K562 (cell line): ENCODE measurements at regions not wholly inside any gene's neighbourhood (a gene's known extent, or its start where the extent isn't known, plus 50 kb on each side); places are given as distances from the start of the nearest gene placed in this dataset.

Source experiments
- ATAC-seq: fragments of 200-7000 bp; cut with Tn5 transposase; 3 replicates; pipeline ENCODE4 v1.9.1; 2020; ENCODE audit warnings: moderate library complexity
- BruUV-seq: library from RNA; stranded (reverse); fragments of 400-500 nt; replicated peaks from 2 replicates; lab custom pipeline; 2021; lab: Mats Ljungman, UMichigan
- CTCF ChIA-PET: fragments of 300-600 bp; formaldehyde crosslinking; extraction: SDS; loops from one replicate; lab custom pipeline; 2021; ENCODE audit warnings: low intra/inter-chr PET ratio; lab: Yijun Ruan, JAX
- POLR2A ChIA-PET: fragments of 300-600, 350-650 bp; sonication (Branson Sonifier 250); formaldehyde crosslinking; extraction: SDS; loops from one replicate; lab custom pipeline; 2021; ENCODE audit warnings: antibody characterized with exemption, inconsistent platforms; lab: Yijun Ruan, JAX
- DNase-seq, 4 experiments: peaks; one replicate each; pipeline versions ENCODE4 v3.0.0 to v3.0.0-alpha.2; 2011 to 2018; ENCODE audit warnings: low spot score in 3 of 4, mixed read lengths in 3 of 4; ENCODE audit errors: extremely low read depth in 1 of 4
- FAIRE-seq: peaks from 2 replicates; lab custom pipeline; 2011; peaks lifted over from hg19 to GRCh38; lab: Jason Lieb, UNC
- H2AFZ ChIP-seq: 2 replicates; pipeline ENCODE4 v1.6.0; 2011; ENCODE audit warnings: low read depth, low read length, control low read depth, inconsistent platforms
- H3K27ac ChIP-seq: fragments of 200-600 bp; 3 replicates; pipeline ENCODE4 v1.8.0; 2011; ENCODE audit warnings: low read depth, mild to moderate bottlenecking, control low read depth, inconsistent platforms, low read length, moderate library complexity, mixed read lengths; ENCODE audit errors: extremely low read depth
- H3K27me3 ChIP-seq, 2 experiments: fragments of 300-600 bp in 1 of 2; 2 replicates in 1 of 2; 3 replicates in 1 of 2; pipeline versions ENCODE4 v1.6.0 to v1.8.0; 2011; ENCODE audit warnings: inconsistent platforms in 2 of 2, low read length in 2 of 2, mild to moderate bottlenecking in 1 of 2, mixed read lengths in 1 of 2, moderate library complexity in 1 of 2; ENCODE audit not compliant: control insufficient read depth in 2 of 2, insufficient read depth in 2 of 2
- H3K36me3 ChIP-seq: fragments of 300-600 bp; 3 replicates; pipeline ENCODE4 v1.8.0; 2011; ENCODE audit warnings: mild to moderate bottlenecking, low read length, inconsistent platforms; ENCODE audit not compliant: control insufficient read depth, insufficient read depth
- H3K4me1 ChIP-seq, 2 experiments: fragments of 200-600 bp in 1 of 2; replicated peaks in 1 of 2; 2 replicates in 1 of 2; 3 replicates in 1 of 2; pipeline versions ENCODE4 v1.5.1 to v1.8.0; 2011; ENCODE audit warnings: inconsistent platforms in 2 of 2, low read length in 2 of 2, mild to moderate bottlenecking in 1 of 2, mixed read lengths in 1 of 2, moderate library complexity in 1 of 2; ENCODE audit not compliant: control insufficient read depth in 2 of 2, insufficient read depth in 2 of 2
- H3K4me2 ChIP-seq: 2 replicates; pipeline ENCODE4 v1.6.1; 2011; ENCODE audit warnings: low read length, control low read depth, inconsistent platforms, mixed read lengths; ENCODE audit not compliant: insufficient read depth
- H3K4me3 ChIP-seq: fragments of 200-600 bp; sonication (generic), shearing (Covaris generic); 2 replicates; pipeline ENCODE4 v1.5.1; 2016; ENCODE audit warnings: control low read depth, inconsistent platforms
- H3K79me2 ChIP-seq: fragments of 200-600 bp; 3 replicates; pipeline ENCODE4 v1.8.0; 2011; ENCODE audit warnings: low read length, inconsistent platforms; ENCODE audit not compliant: control insufficient read depth, insufficient read depth
- H3K9ac ChIP-seq, 2 experiments: 2 replicates each; pipeline versions ENCODE4 v1.6.0 to v1.6.1; 2011; ENCODE audit warnings: low read depth in 2 of 2, low read length in 2 of 2, control low read depth in 1 of 2, inconsistent platforms in 1 of 2, mild to moderate bottlenecking in 1 of 2, mixed read lengths in 1 of 2; ENCODE audit not compliant: insufficient read depth in 1 of 2
- H3K9me1 ChIP-seq: one replicate; pipeline ENCODE4 v1.6.0; 2011; ENCODE audit warnings: inconsistent platforms, mild to moderate bottlenecking, low read length, moderate library complexity; ENCODE audit not compliant: control insufficient read depth, insufficient read depth
- H3K9me3 ChIP-seq: replicated peaks from 2 replicates; pipeline ENCODE4 v1.5.1; 2011; ENCODE audit warnings: low read depth, low read length, inconsistent platforms; ENCODE audit not compliant: control insufficient read depth, insufficient read depth
- H4K20me1 ChIP-seq: replicated peaks from 2 replicates; pipeline ENCODE4 v1.6.1; 2011; ENCODE audit warnings: low read length, inconsistent platforms, mixed read lengths; ENCODE audit not compliant: control insufficient read depth, insufficient read depth
- CHAMP1 ChIP-seq: fragments of 450-650 bp; IDR thresholded peaks from 2 replicates; pipeline ENCODE4 v1.6.1; 2016; ENCODE audit warnings: mild to moderate bottlenecking
- EP400 ChIP-seq: fragments of 450-650 bp; IDR thresholded peaks from 2 replicates; pipeline ENCODE4 v1.6.1; 2017; ENCODE audit warnings: antibody characterized with exemption, mild to moderate bottlenecking, moderate library complexity
- HIVEP1 ChIP-seq: fragments of 250-450 bp; sonication (Bioruptor Pico); IDR thresholded peaks from 2 replicates; pipeline ENCODE4 v1.4.0; 2020; ENCODE audit warnings: mild to moderate bottlenecking
- HLTF ChIP-seq: fragments of 450-650 bp; IDR thresholded peaks from 2 replicates; pipeline ENCODE4 v1.6.1; 2016
- POLR2AphosphoS2 ChIP-seq: IDR thresholded peaks from 2 replicates; pipeline ENCODE4 v1.6.1; 2012; ENCODE audit warnings: low read length, improper control_type of control experiment
- RBM14 ChIP-seq: fragments of 200-400 bp; formaldehyde crosslinking; IDR thresholded peaks from 2 replicates; pipeline ENCODE4 v1.6.1; 2018; ENCODE audit warnings: low read depth, mild to moderate bottlenecking, low read length, moderate library complexity, borderline replicate concordance; ENCODE audit not compliant: insufficient read depth
- SMARCC2 ChIP-seq: fragments of 450-650 bp; IDR thresholded peaks from 2 replicates; pipeline ENCODE4 v1.6.1; 2017; ENCODE audit warnings: antibody characterized with exemption, moderate library complexity, mild to moderate bottlenecking, low read depth
- ZNF197 ChIP-seq: fragments of 200-800 bp; sonication (Bioruptor generic); IDR thresholded peaks from 2 replicates; pipeline ENCODE4 v1.6.1; 2016; ENCODE audit warnings: low read depth, missing genetic modification characterization, missing compliant biosample characterization
- ZNF639 ChIP-seq, 2 experiments: fragments of 200-800 bp in 1 of 2; sonication (Bioruptor generic) in 1 of 2; sonication (generic) in 1 of 2; formaldehyde crosslinking in 1 of 2; IDR thresholded peaks in 1 of 2; conservative IDR thresholded peaks in 1 of 2; 2 replicates each; pipeline versions ENCODE4 v1.5.0 to v1.6.1; 2016 to 2020; ENCODE audit warnings: missing compliant biosample characterization in 1 of 2, missing genetic modification characterization in 1 of 2, missing genetic modification reagents in 1 of 2
- WGBS: fragments of 100-300 bp; shearing (Covaris generic); methylation state at CpG from one replicate; pipeline ENCODE4 v1.1.6; 2016; ENCODE audit warnings: low coverage, mixed read lengths; ENCODE audit not compliant: insufficient coverage; ENCODE audit errors: missing lambda C conversion rate; 5-methylcytosine and 5-hydroxymethylcytosine counted together
- in situ Hi-C: fragments of 300-500 bp; cut with MboI; formaldehyde crosslinking; loops from 4 replicates; pipeline ENCODE4 v1.15.0; 2018; ENCODE audit warnings: inconsistent platforms, mixed read lengths
- intact Hi-C: fragments of 100-400 bp; cut with micrococcal nuclease; formaldehyde crosslinking; loops from 2 replicates; pipeline ENCODE4 v1.14.2; 2022

- Histone ChIP-seq H3K9me1 (no peaks in the 10 kb centered on the region), H3K4me3 (no peak overlapping the region), H3K36me3 (no peaks in the 10 kb centered on the region), H3K27ac (no peak overlapping the region), H4K20me1 (no peaks in the 10 kb centered on the region), H3K27me3 (no peaks in the 10 kb centered on the region; a peak in 1 of 5 replicates), H3K4me1 (no peaks in the 10 kb centered on the region), H3K9ac (no peak overlapping the region), H3K79me2 (no peaks in the 10 kb centered on the region), H3K4me2 (no peak overlapping the region), H3K9me3 (no peaks in the 10 kb centered on the region), H2AFZ (no peak overlapping the region)
- WGBS: 0% methylated on average over 1 of the region's 1 CpG
- intact Hi-C loops (loop anchor here (5.0 to 10.0 kb wide), 2 partner anchors 230 to 793 kb away; no protein-coding TSS in a partner anchor), in situ Hi-C loops (loop anchor here (25.0 kb wide), 1 partner anchor 940 kb away; no protein-coding TSS in a partner anchor)
- no peak for DNase-seq
- POLR2A ChIA-PET: no interaction called here
- TF ChIP-seq ZNF639 (CRISPR knock-in tag; conservative IDR thresholded peaks at IDR 0.05 in 1 of 2, IDR thresholded peaks at IDR 0.05 in 1 of 2): no peak
- no peak for TF ChIP-seq RBM14
- no peak for FAIRE-seq
- no TSS peak for BruUV-seq
- ATAC-seq: no peak
- CTCF ChIA-PET: interaction anchor here (1.6 kb wide), 1 partner anchor 245 kb away, joined by 5 read pairs; no protein-coding TSS in a partner anchor
These were observed 84.9 kb downstream of the NUDT12 start for GRCh38 chr5:103477678-103478077.

- Histone ChIP-seq H3K4me3 (no peak overlapping the region), H3K9me3 (no peaks in the 10 kb centered on the region), H3K9ac (no peak overlapping the region), H3K27me3 (no peaks in the 10 kb centered on the region; a peak in 1 of 5 replicates), H4K20me1 (no peaks in the 10 kb centered on the region), H3K27ac (no peak overlapping the region), H3K79me2 (no peaks in the 10 kb centered on the region), H3K9me1 (no peaks in the 10 kb centered on the region), H3K4me1 (no peaks in the 10 kb centered on the region), H3K4me2 (no peak overlapping the region), H3K36me3 (no peaks in the 10 kb centered on the region), H2AFZ (no peak overlapping the region)
- no TSS peak for BruUV-seq
- DNase-seq (no peak), FAIRE-seq (no peak), ATAC-seq (no peak)
- intact Hi-C loops: loop anchor here (5.0 to 10.0 kb wide), 2 partner anchors 230 to 792 kb away; no protein-coding TSS in a partner anchor
- TF ChIP-seq EP400 (no peak), HIVEP1 (CRISPR knock-in tag) (no peak), HLTF (no peak), POLR2AphosphoS2 (no peak), ZNF197 (no peak), CHAMP1 (no peak), SMARCC2 (no peak)
- WGBS: 4% methylated on average over 5 of the region's 5 CpGs
- in situ Hi-C loops: loop anchor here (25.0 kb wide), 1 partner anchor 940 kb away; no protein-coding TSS in a partner anchor
- ChIA-PET CTCF (interaction anchor here (1.6 to 3.3 kb wide), 2 partner anchors 244 kb away, joined by 5 to 27 read pairs; no protein-coding TSS in a partner anchor), POLR2A (no interaction called here)
These were observed 85.8 kb downstream of the NUDT12 start for GRCh38 chr5:103476811-103477210.
